ENCODE measurements at regions not wholly inside any gene's neighbourhood (a gene's known extent, or its start where the extent isn't known, plus 50 kb on each side); places are given as distances from the start of the nearest gene placed in this dataset.

- TF ChIP-seq ZNF274 (IDR thresholded peaks at IDR 0.05; ENCODE audit: low read depth, low read length) (no peak), YY1 (IDR thresholded peaks at IDR 0.05; ENCODE audit: insufficient read depth, insufficient read length) (no peak), SUZ12 (IDR thresholded peaks at IDR 0.05; ENCODE audit: extremely low read depth, insufficient read depth, insufficient read length) (no peak)
Observed at GRCh38 chr11:104645261-104646222, 252.7 kb downstream of the CASP12 start.
